Anterior cingulate cortex (tissue), 58 donors: ENCODE measurements at regions not wholly inside any gene's neighbourhood (a gene's known extent, or its start where the extent isn't known, plus 50 kb on each side); places are given as distances from the start of the nearest gene placed in this dataset.

Source experiments
- DNase-seq, 58 donors: peaks; one replicate each; lab custom pipeline; 2025; lab: John Stamatoyannopoulos, UW

- no peak for DNase-seq
Measured at GRCh38 chr14:25896777-25897176, 701.1 kb downstream of the NOVA1 start.

- no peak for DNase-seq
Measured at GRCh38 chr14:25895740-25896139, 702.1 kb downstream of the NOVA1 start.

GRCh38 chr14:25887251-25887878, 710.5 kb downstream of the NOVA1 start:
- DNase-seq: no peak

GRCh38 chr14:25884657-25885056, 713.2 kb downstream of the NOVA1 start:
- no peak for DNase-seq

- DNase-seq: no peak
Measured at GRCh38 chr14:25882899-25883298, 714.9 kb downstream of the NOVA1 start.

GRCh38 chr14:25875475-25875874, 722.4 kb downstream of the NOVA1 start:
- DNase-seq: no peak

GRCh38 chr14:25869854-25870253, 728.0 kb downstream of the NOVA1 start:
- DNase-seq: no peak

GRCh38 chr14:25868521-25869314, 729.1 kb downstream of the NOVA1 start:
- DNase-seq: no peak

- no peak for DNase-seq
Measured at GRCh38 chr14:25861406-25861805, 736.4 kb downstream of the NOVA1 start.

GRCh38 chr14:25848601-25849000, 749.2 kb downstream of the NOVA1 start:
- no peak for DNase-seq

GRCh38 chr14:25846246-25846645, 751.6 kb downstream of the NOVA1 start:
- DNase-seq: peak in 5 of 58 donors; percentile 1 to 21 (median 7)

GRCh38 chr14:25843481-25844470, 754.1 kb downstream of the NOVA1 start:
- no peak for DNase-seq

GRCh38 chr14:25841226-25841625, 756.6 kb downstream of the NOVA1 start:
- no peak for DNase-seq

- peak in 3 of 58 donors; percentile 2 to 26 (median 12) for DNase-seq
Measured at GRCh38 chr14:25837551-25837965, 760.3 kb downstream of the NOVA1 start.

GRCh38 chr14:25836636-25837035, 761.2 kb downstream of the NOVA1 start:
- DNase-seq: no peak

- peak in 44 of 58 donors; percentile 3 to 84 (median 20) for DNase-seq
Measured at GRCh38 chr14:25833341-25834126, 764.3 kb downstream of the NOVA1 start.

GRCh38 chr14:25832585-25832984, 765.2 kb downstream of the NOVA1 start:
- no peak for DNase-seq

GRCh38 chr14:25828562-25828961, 769.3 kb downstream of the NOVA1 start:
- DNase-seq: no peak

GRCh38 chr14:25826105-25826504, 771.7 kb downstream of the NOVA1 start:
- no peak for DNase-seq

GRCh38 chr14:25820368-25820767, 770.4 kb upstream of the STXBP6 start:
- peak in 1 of 58 donors; percentile 2 for DNase-seq
